ENCODE measurements at regions not wholly inside any gene's neighbourhood (a gene's known extent, or its start where the extent isn't known, plus 50 kb on each side); places are given as distances from the start of the nearest gene placed in this dataset.

DNA sequence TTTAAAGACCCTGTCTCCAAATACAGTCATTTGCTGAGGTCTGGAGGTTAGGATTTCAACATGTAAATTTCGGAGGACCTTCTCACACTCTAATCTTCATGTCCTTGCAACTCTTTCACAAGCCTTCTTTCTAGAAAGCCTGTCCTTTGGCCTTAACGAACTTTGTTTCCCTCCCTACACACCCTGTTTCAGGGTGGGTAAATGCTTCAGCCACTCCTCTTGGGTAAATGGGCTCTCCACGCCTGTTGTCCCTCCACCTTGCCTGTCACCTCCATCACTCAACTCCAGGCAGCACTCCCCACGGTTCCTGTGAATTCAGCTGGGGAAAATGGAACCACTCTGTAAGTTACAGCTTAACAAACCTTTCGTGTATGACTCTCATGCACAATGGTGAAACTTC lies 84.0 kb upstream of the COG2 start:
- TF ChIP-seq, protein P1, sequence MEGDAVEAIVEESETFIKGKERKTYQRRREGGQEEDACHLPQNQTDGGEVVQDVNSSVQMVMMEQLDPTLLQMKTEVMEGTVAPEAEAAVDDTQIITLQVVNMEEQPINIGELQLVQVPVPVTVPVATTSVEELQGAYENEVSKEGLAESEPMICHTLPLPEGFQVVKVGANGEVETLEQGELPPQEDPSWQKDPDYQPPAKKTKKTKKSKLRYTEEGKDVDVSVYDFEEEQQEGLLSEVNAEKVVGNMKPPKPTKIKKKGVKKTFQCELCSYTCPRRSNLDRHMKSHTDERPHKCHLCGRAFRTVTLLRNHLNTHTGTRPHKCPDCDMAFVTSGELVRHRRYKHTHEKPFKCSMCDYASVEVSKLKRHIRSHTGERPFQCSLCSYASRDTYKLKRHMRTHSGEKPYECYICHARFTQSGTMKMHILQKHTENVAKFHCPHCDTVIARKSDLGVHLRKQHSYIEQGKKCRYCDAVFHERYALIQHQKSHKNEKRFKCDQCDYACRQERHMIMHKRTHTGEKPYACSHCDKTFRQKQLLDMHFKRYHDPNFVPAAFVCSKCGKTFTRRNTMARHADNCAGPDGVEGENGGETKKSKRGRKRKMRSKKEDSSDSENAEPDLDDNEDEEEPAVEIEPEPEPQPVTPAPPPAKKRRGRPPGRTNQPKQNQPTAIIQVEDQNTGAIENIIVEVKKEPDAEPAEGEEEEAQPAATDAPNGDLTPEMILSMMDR (IDR thresholded peaks at IDR 0.05 in 8 of 11, conservative IDR thresholded peaks at IDR 0.05 in 3 of 11) = no peak
- TF ChIP-seq POLR2AphosphoS5 (IDR thresholded peaks at IDR 0.05) = no peak
- no peak for TF ChIP-seq POLR2A (IDR thresholded peaks at IDR 0.05)

All from spleen (tissue), 7 donors.